Endothelial cell of umbilical vein (primary cell): ENCODE measurements at regions not wholly inside any gene's neighbourhood (a gene's known extent, or its start where the extent isn't known, plus 50 kb on each side); places are given as distances from the start of the nearest gene placed in this dataset.

Experiments
- EZH2 ChIP-seq: IDR thresholded peaks from 2 replicates; pipeline ENCODE4 v1.6.1; 2012; ENCODE audit warnings: borderline replicate concordance, low read depth, mild to moderate bottlenecking, moderate library complexity, low read length, inconsistent platforms; ENCODE audit not compliant: severe bottlenecking
- FOS ChIP-seq: IDR thresholded peaks from 2 replicates; pipeline ENCODE4 v1.6.1; 2011; ENCODE audit warnings: mild to moderate bottlenecking, low read length, moderate library complexity, borderline replicate concordance; ENCODE audit not compliant: insufficient read depth
- JUN ChIP-seq: IDR thresholded peaks from 2 replicates; pipeline ENCODE4 v1.6.1; 2011; ENCODE audit warnings: borderline replicate concordance, low read depth; ENCODE audit not compliant: insufficient read length, insufficient read depth
- MYC ChIP-seq: IDR thresholded peaks from one replicate; pipeline ENCODE4 v1.6.1; 2011; ENCODE audit warnings: mild to moderate bottlenecking, low read depth, low read length
- POLR2A ChIP-seq: IDR thresholded peaks from 2 replicates; pipeline ENCODE4 v1.6.1; 2012; ENCODE audit warnings: low read depth, mild to moderate bottlenecking, control low read depth, low read length
- POLR2AphosphoS5 ChIP-seq: IDR thresholded peaks from 2 replicates; pipeline ENCODE4 v1.6.1; 2012; ENCODE audit warnings: low read depth, mild to moderate bottlenecking, control low read depth, low read length, moderate library complexity; ENCODE audit not compliant: insufficient read depth
- TF ChIP-seq, protein P1 (sequence below), 2 donors: IDR thresholded peaks; 1 replicate in 1 of 2; 2 replicates in 1 of 2; pipeline ENCODE4 v1.5.1; 2011; ENCODE audit warnings: low read length in 2 of 2, mild to moderate bottlenecking in 2 of 2, moderate library complexity in 2 of 2, control low read depth in 1 of 2, inconsistent platforms in 1 of 2, low read depth in 1 of 2; ENCODE audit not compliant: insufficient read depth in 1 of 2; ENCODE audit errors: extremely low read depth in 1 of 2
- TF ChIP-seq, protein P2 (sequence below): IDR thresholded peaks from 2 replicates; pipeline ENCODE4 v1.6.1; 2011; ENCODE audit not compliant: insufficient read depth, insufficient read length

DNA sequence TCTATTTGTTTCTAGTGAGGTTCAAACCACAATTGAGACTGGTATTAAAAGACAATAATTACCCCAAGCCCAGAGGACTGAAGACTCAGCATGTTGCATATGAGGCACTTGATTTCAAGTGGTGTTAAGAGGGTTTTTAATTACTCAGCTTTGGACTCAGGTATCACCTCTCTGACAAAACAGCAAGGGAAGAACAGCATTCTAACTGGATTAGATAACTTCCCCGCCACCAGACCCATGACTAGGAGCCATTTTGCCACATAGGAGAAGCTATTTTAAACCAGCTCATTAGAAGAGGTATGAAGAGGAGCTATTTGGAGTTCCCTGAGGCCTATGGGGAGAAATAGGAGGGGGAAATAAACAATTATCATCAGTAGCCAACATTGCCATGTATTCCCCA, 226.1 kb upstream of the TOX3 start:
- TF ChIP-seq, protein P1, sequence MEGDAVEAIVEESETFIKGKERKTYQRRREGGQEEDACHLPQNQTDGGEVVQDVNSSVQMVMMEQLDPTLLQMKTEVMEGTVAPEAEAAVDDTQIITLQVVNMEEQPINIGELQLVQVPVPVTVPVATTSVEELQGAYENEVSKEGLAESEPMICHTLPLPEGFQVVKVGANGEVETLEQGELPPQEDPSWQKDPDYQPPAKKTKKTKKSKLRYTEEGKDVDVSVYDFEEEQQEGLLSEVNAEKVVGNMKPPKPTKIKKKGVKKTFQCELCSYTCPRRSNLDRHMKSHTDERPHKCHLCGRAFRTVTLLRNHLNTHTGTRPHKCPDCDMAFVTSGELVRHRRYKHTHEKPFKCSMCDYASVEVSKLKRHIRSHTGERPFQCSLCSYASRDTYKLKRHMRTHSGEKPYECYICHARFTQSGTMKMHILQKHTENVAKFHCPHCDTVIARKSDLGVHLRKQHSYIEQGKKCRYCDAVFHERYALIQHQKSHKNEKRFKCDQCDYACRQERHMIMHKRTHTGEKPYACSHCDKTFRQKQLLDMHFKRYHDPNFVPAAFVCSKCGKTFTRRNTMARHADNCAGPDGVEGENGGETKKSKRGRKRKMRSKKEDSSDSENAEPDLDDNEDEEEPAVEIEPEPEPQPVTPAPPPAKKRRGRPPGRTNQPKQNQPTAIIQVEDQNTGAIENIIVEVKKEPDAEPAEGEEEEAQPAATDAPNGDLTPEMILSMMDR (IDR thresholded peaks at IDR 0.05; ENCODE audit: extremely low read depth in 1 of 2, insufficient read depth in 1 of 2, low read depth in 1 of 2, low read length in 2 of 2): no peak
- TF ChIP-seq POLR2A (no peak), POLR2AphosphoS5 (no peak), EZH2 (no peak), FOS (no peak), MYC (no peak), JUN (no peak)
- TF ChIP-seq, protein P2, sequence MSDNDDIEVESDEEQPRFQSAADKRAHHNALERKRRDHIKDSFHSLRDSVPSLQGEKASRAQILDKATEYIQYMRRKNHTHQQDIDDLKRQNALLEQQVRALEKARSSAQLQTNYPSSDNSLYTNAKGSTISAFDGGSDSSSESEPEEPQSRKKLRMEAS: no peak
